ENCODE measurements at regions not wholly inside any gene's neighbourhood (a gene's known extent, or its start where the extent isn't known, plus 50 kb on each side); places are given as distances from the start of the nearest gene placed in this dataset.

- TF ChIP-seq POLR2A (IDR thresholded peaks at IDR 0.05) (no peak), POLR2AphosphoS5 (IDR thresholded peaks at IDR 0.05; ENCODE audit: insufficient read depth in 1 of 2, low read depth in 1 of 2) (no peak), CTCF (IDR thresholded peaks at IDR 0.05) (no peak)
- no peak overlapping the region for H3K4me3 ChIP-seq
- intact Hi-C loops (cut with DNase I) = no loop called here
- H3K27ac ChIP-seq = no peak overlapping the region
- H3K27me3 ChIP-seq = no peaks in the 10 kb centered on the region
- H3K4me1 ChIP-seq = no peaks in the 10 kb centered on the region
- no peaks in the 10 kb centered on the region for H3K9me3 ChIP-seq
- DNase-seq (ENCODE audit: extremely low spot score in 2 of 2) = no peak
- no peaks in the 10 kb centered on the region for H3K36me3 ChIP-seq
Measured at GRCh38 chrX:150127216-150127615, 188.9 kb upstream of the EOLA2 start.

GRCh38 chrX:150143721-150144440, 205.6 kb upstream of the EOLA2 start:
- H3K36me3 ChIP-seq = no peaks in the 10 kb centered on the region
- no peak for DNase-seq (ENCODE audit: extremely low spot score in 2 of 2)
- intact Hi-C loops (cut with DNase I) = no loop called here
- TF ChIP-seq CTCF (IDR thresholded peaks at IDR 0.05) (no peak), POLR2AphosphoS5 (IDR thresholded peaks at IDR 0.05; ENCODE audit: insufficient read depth in 1 of 2, low read depth in 1 of 2) (no peak)
- H3K27me3 ChIP-seq = no peaks in the 10 kb centered on the region
- H3K27ac ChIP-seq = no peak overlapping the region
- no peaks in the 10 kb centered on the region for H3K9me3 ChIP-seq
- no peaks in the 10 kb centered on the region for H3K4me1 ChIP-seq
- H3K4me3 ChIP-seq = no peak overlapping the region

DNA sequence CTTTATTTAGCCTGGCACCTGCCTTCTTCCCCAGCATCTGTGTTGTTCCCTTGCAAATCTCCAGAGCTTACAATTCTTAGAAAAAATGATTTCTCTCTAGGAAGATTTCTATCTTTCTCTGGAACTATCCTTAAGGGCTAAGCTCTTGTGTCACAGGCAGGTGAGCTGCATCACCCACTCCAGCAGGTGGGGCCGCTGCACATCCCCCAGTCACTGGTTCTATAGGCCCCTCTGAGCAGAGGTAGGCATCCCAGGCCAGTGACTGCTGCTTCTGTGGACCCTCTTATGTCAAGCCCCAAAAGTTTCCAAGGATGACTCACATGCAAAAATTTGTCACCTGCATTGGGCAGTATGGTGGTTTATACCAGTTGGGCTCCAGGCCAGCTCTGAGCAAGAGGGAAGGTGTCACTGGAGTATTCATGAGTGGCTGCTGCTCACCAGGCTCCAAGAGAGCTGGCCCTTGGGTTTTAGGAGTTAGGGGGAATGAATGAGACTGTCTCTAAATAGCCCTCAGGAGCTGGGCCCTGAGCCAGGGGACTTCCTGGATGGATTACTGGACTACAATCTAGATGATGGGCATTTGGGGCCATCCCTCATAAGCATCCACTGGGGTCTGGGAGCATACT, 208.1 kb upstream of the EOLA2 start:
- H3K27ac ChIP-seq = no peak overlapping the region
- DNase-seq (ENCODE audit: extremely low spot score in 2 of 2) = peak in 1 of 2 donors; percentile 58
- intact Hi-C loops (cut with DNase I) = no loop called here

DNA sequence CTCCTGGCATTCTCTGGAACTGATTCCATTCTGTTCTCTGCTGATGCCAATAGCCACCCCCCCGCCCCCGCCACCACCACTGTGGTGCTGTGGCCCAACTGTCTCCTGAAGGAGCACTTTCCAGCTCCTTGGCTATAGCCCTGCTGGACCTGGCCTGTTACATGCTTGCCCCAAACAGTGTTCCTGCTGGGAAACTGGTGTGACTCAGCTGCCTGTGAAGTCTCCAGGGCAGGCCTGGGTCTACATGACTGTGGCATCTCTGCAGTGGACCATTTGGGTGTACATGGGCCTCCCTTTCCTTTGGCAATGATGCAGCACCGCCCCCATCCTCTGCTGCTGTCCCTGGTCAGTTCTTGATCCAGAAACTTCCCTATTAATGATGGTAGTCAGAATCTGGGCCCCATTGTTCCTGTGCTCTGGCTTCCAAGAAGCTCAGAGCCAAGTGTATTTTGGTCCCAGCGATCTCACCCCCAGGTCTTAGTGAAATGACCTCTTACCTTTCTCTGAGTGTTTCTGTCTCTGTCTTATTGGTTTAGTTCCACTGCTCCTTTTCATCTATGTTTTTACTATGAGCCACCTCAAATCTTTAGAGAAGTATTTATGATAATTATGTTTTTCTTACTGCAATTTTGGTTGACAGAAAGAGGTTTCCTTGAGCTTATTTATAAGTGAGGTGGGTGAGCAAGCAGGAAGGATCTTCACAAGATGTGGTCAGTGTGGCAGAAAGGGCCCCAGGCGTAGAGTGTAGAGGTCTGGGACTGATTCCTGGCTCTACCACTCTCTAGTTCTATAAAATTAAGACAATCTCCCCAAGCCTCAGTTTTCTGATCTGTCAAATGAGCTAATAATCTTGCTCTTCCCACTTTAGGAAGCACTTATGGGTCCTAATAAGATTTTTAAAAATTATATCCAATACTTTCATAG, 210.7 kb upstream of the EOLA2 start:
- DNase-seq (ENCODE audit: extremely low spot score in 2 of 2) = no peak
- Histone ChIP-seq H3K27ac (no peak overlapping the region), H3K4me1 (no peaks in the 10 kb centered on the region), H3K4me3 (no peak overlapping the region), H3K27me3 (no peaks in the 10 kb centered on the region), H3K36me3 (no peaks in the 10 kb centered on the region), H3K9me3 (no peaks in the 10 kb centered on the region)
- TF ChIP-seq POLR2AphosphoS5 (IDR thresholded peaks at IDR 0.05; ENCODE audit: insufficient read depth in 1 of 2, low read depth in 1 of 2) = no peak
- TF ChIP-seq CTCF (IDR thresholded peaks at IDR 0.05) = no peak
- TF ChIP-seq POLR2A (IDR thresholded peaks at IDR 0.05) = no peak
- intact Hi-C loops (cut with DNase I) = no loop called here

More for the DNA sequence above, 208.1 kb upstream of the EOLA2 start:
- Histone ChIP-seq H3K36me3 (no peaks in the 10 kb centered on the region), H3K4me1 (no peaks in the 10 kb centered on the region), H3K9me3 (no peaks in the 10 kb centered on the region), H3K4me3 (no peak overlapping the region), H3K27me3 (no peaks in the 10 kb centered on the region)
- no peak for TF ChIP-seq CTCF (IDR thresholded peaks at IDR 0.05)
- no peak for TF ChIP-seq POLR2AphosphoS5 (IDR thresholded peaks at IDR 0.05; ENCODE audit: insufficient read depth in 1 of 2, low read depth in 1 of 2)
- TF ChIP-seq POLR2A (IDR thresholded peaks at IDR 0.05) = no peak
